Activated T-cell treated with anti-CD3 and anti-CD28 coated beads for 4 hours (primary cell): ENCODE measurements at regions not wholly inside any gene's neighbourhood (a gene's known extent, or its start where the extent isn't known, plus 50 kb on each side); places are given as distances from the start of the nearest gene placed in this dataset.

Experiments used
- DNase-seq: peaks from one replicate; pipeline ENCODE4 v3.0.0-alpha.2; 2020

GRCh38 chr3:177932750-177933660 lies 603.2 kb upstream of the KCNMB2 start:
- no peak for DNase-seq

DNA sequence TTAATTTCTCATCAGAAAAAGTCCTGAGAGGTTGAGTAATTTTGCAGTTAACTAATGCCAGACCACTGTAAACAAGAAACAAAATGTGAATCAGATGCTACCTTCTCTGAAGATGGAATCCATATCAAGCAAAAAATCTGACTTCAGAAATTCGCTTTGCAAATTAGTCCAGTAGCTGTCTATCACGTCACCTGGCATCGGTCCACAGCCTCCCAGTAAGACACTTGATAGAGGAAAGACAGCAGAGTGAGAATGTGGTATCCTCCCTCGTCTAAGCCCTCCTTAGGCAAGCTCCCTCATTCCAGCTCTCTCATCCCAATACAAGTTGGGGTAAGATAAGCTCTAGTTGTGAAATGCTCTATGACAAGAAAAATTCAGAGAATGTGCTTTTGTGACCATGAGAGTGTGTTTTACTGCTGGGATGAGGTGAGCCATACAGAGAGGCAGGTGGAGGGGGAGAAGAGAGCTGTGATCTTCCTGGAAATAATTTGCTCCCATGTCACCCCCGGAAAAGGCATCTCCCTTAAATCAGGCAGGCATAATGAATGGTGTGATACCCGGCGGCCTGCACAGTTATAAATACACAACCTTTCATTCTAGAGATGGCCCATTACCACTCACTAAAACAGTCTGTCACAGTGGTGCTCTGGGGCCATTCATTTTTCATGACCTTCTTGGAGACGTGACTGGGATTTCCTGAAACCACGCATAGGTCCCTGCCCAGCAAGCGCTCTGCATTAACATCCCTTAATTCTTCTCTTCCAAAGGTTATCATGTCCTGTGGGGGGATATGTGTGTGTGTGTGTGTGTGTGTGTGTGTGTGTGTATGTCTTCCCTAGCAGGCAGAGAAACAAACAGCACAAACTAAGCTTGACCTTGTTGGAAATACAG lies 602.0 kb upstream of the KCNMB2 start:
- no peak for DNase-seq

- no peak for DNase-seq
Measured at GRCh38 chr3:177935047-177935446, 601.2 kb upstream of the KCNMB2 start.

GRCh38 chr3:177936721-177937120 lies 599.5 kb upstream of the KCNMB2 start:
- DNase-seq, result no peak

DNA sequence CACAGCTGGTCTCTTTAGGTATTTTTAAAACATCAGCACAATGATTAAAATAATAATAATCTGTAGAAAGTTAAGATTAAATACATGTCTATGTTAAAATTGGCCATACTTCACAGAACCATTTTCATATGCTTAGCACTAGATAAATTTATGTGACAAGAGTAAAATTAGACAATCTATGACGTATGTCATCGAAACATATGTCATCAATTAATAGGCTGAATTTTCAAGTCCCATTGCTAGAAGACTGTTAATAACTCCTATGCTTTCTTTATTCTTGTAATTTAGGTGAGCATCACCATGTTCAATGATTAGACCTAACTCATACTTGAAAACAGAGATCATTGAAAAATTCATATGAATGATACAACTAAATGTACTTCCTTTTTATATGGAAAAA lies 593.3 kb upstream of the KCNMB2 start:
- no peak for DNase-seq

- no peak for DNase-seq
Measured at GRCh38 chr3:177944228-177944661, 592.0 kb upstream of the KCNMB2 start.

- DNase-seq, result no peak
Measured at GRCh38 chr3:177946048-177946447, 590.2 kb upstream of the KCNMB2 start.

- no peak for DNase-seq
Measured at GRCh38 chr3:177946497-177946896, 589.7 kb upstream of the KCNMB2 start.

DNA sequence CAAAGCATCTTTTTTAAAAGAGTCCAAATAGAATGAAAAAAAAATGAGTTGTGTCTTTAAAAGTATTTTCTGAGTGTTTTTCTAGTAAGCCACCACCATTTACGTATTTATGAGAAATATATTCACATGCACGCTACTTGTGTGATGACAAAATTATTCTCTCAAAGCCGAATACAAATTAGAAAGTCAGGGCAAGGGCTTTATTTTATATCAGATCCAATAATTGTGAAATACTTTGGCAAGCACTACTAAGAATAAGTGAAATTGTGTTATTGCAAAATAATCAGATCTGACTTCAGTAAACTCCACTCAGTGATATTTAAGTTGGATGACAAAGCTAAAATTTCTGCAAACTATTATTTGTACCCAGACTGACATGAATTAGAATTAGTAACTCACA lies 589.3 kb upstream of the KCNMB2 start:
- DNase-seq, result no peak

DNA sequence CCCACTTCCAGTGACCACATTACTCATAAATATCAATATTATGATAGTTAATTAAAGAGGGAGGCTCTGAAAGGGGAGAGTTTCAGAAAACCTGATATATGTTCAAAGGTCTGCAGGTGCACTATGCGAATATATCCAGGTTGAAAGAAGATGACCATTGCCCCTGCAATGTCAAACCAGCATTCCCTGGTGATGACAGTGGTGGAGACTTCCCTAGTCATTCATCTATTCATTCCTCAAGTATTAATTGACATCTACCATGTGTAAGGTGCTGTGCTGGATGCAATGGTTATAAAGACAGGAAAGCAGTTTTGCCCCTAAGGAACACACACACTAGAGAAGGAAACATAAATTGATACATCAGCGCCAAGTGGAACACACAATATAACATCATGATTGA lies 588.3 kb upstream of the KCNMB2 start:
- DNase-seq, result no peak

GRCh38 chr3:177948716-177949425 lies 587.4 kb upstream of the KCNMB2 start:
- no peak for DNase-seq

GRCh38 chr3:177959188-177959587 lies 577.0 kb upstream of the KCNMB2 start:
- DNase-seq, result no peak

DNA sequence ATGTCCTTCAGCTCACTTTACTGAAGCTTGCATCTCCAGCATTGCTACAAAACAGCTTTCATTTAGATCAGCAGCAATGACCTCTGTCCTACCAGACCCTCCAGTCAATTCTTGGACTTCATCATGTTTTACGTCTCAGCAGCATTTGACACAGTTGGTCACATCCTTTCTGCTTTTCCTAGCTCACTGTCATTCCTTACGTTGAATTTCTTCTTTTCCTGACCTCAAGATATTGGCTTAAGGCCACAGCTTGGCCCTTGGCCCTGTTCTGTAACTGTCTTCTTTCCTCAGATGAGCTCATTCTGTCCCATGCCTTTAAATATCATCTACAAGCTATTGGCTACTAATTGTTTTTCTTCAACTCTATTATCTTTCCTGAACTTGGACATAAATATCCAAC lies 576.2 kb upstream of the KCNMB2 start:
- no peak for DNase-seq

- no peak for DNase-seq
Measured at GRCh38 chr3:177960722-177961121, 575.5 kb upstream of the KCNMB2 start.

GRCh38 chr3:177961784-177962183 lies 574.5 kb upstream of the KCNMB2 start:
- DNase-seq, result no peak

DNA sequence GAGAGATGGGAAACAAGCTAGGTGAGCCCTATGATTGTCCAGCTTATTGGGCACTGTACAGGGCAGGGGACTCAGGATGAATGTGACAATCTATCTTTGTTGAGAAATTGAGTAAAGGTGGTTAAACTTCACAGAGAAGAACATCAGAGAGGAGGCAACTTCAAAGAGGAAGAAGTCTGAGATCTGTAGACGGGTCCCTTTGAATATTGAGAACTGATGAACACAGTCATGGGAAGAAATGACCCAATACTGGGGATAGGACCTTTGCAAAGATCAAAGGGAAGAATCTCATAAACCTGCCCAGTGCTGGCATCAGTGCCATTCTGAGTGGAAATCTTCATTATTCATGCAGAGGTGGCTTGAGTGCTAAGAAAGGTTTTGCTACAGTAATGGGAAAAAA lies 569.7 kb upstream of the KCNMB2 start:
- DNase-seq, result no peak

DNA sequence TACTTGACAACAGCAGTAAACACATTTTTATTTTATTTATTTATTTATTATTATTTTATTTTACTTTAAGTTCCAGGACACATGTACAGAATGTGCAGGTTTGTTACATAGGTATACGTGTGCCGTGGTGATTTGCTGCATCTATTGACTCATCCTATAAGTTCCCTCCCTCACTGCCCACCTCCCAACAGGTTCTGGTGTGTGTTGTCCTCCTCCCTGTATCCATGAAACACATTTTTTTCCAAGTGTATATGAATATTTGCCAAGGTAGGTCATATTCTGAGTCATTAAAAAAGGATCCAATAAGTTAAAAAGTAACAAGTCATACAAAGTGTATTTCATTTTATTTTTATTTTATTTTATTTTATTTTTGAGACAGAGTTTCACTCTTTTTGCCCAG lies 567.3 kb upstream of the KCNMB2 start:
- no peak for DNase-seq

- no peak for DNase-seq
Measured at GRCh38 chr3:177973241-177973840, 562.9 kb upstream of the KCNMB2 start.

DNA sequence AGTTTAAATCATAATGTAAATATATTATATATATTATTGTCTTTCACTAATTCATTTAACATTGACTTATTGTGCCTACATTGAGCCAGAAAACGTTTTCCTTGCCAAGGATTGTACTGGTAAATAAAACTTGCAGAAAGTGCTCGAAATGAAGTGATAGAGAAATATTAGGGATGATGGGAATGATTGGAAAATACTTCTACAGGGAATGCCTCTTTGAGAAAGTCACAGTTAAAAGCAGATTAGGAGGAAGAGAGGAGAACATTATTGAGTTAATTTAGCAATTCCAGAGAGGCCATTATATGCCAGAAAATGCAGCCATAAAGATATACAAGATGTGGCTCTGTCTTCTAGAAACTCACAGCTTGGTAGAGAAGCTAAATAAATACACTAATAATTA lies 560.0 kb upstream of the KCNMB2 start:
- DNase-seq, result no peak

- DNase-seq, result no peak
Measured at GRCh38 chr3:177976866-177977265, 559.4 kb upstream of the KCNMB2 start.

DNA sequence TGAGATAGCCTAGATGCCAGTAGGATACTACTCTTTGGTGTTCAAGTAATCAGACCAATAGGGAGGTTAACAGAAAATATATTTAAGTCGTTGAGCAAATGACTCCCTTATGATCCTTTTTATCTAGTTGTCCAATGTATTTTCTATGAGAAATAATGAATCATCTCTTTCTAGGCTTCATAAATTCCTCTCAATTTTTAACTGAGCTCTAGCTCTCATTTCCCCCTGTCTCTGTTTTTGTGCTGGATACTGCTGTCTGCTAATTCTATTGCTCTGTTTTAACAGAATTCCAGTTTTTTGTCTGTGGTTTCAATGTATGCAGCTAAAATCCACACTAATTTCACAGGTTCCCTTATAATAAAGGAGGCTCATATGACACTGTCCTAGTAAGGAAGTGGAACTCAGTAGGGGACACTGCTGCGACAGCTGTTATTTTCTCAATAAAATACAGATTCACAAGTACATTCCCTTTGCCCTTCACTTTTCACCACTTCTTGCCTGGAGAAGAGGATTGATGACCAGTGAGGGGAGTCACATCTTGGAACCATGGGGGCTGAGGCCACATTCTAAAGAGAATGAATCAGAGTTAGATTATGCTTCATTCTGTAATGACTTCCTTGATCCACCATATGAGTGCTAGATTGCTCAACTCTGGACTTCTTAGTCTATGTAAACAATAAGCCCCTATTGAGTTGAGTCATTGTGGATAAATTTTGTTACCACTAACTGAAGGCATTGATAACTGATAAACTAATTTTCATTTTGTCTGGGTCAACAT lies 558.7 kb upstream of the KCNMB2 start:
- no peak for DNase-seq

GRCh38 chr3:177978946-177979345 lies 557.3 kb upstream of the KCNMB2 start:
- DNase-seq, result no peak
